Activated CD4-positive, alpha-beta T cell treated with anti-CD3 and anti-CD28 coated beads, Interleukin-2, amount 50 U/mL, for 16 hours (primary cell): ENCODE measurements at regions not wholly inside any gene's neighbourhood (a gene's known extent, or its start where the extent isn't known, plus 50 kb on each side); places are given as distances from the start of the nearest gene placed in this dataset.
"Not testable (repeated sequence)": the region's sequence is repeated elsewhere in the genome, so short reads cannot be mapped to it uniquely, and the experiment has no call there.

Experiments used
- DNase-seq: peaks from one replicate; pipeline ENCODE4 v3.0.0-alpha.2; 2020

DNA sequence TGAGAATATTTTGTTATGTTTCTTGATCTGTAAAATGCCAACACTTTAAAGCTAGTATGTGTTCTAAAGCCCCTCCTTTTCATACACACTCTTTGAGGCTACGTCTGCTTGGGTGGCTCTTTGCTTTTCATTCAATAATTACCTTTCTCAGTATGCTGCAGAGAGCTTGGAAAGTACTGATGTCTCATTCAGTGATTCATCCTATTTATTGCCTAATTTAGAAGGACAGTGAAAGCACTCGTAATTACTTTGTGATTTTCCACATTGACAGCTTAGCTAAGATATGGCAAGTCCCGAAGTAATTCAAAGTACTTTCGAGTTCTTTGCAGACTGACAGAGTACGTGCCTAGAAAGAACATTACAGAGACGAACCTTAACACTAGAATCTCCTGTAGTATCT lies 57.2 kb downstream of the BMP15 start:
- no peak for DNase-seq

DNA sequence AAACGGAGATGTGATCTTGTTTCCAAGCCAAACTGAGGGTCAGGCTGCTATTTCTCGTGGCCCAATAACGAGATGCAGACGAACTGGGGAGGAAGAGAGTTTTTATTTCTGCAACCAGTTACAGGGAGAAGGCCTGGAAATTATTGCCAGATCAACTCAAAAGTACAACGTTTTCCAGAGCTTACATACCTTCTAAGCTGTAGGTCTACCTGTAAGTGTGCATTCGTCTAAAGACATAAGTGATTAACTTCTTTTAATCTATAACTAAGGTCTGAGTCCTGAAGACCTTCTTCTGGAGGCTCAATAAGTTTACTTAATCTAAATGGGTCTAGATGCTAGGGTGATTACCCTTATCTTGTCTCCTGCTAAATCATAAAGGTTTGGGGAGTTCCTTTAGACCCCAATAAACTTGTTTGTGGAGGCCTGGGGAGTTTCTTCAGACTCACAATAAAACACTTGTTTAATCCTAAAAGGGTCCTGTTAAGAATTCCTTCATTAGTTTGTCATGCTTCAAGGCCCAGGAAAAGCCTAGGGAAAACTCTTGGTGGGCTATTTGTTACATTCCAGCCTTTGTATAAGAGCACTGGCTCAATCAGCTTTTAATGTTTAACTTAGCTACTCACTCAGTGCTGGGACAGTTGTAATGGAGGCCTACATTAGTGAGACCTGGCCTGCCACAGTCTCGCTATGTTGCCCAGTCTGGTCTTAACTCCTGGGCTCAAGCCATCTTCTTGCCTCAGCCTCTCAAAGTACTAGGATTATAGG lies 58.5 kb downstream of the BMP15 start:
- DNase-seq = not testable (repeated sequence)

DNA sequence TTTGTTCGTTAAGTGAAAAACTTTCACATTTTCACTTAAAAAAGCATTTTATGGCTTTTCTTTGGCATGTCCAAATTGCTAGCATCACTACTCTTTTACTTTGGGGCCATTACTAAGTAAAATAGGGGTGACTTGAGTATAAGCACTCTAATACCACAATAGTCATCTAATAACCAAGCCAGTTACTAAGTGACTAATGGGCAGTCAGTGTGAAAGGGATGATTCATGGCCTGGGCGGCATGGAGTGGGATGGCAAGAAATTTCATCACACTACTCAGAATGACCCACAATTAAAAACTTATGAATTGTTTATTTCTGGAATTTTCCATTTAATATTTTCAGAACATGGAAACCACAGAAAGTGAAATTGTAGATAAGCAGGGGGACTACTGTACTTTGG lies 60.9 kb downstream of the BMP15 start:
- peak; percentile 23 for DNase-seq

GRCh38 chrX:50973199-50973598 lies 62.7 kb downstream of the BMP15 start:
- DNase-seq = no peak

DNA sequence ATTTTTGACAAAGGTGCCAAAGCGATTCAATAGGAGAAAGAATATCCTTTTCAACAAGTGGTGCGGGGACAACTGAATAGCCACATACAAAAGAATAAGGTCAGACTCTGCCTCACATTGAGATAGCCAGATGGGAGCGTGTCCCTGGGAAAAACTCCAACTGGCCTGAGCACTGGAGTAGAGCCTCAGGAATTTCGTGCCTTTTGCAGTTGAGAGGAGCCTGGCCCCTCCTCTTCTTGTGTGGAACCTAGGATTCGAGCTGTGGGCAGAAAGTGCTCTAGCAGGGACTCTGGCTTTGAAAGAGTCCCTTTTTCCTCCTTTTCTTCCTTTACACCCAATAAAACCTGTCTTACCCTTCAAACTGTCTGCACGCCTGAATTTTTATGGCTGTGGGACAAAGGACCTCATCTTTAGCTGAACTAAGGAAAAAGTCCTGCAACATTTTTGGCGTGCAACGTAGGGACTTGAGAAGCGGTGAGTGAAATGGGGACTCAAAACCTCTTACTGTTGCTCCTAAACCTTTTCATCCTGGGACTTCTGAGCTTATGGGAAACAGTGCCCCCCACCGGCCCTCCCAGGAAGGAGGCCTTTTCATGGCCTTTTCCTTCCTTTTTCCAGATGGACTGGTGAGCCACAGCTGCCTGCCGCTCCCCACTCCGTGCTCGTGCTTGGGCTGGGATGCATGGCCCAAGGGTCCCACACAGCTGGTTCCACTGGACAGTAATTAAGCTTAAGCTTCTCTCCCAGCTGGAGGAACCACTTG lies 68.6 kb downstream of the BMP15 start:
- no peak for DNase-seq

- no peak for DNase-seq
Observed at GRCh38 chrX:50980251-50980650, 69.7 kb downstream of the BMP15 start.

DNA sequence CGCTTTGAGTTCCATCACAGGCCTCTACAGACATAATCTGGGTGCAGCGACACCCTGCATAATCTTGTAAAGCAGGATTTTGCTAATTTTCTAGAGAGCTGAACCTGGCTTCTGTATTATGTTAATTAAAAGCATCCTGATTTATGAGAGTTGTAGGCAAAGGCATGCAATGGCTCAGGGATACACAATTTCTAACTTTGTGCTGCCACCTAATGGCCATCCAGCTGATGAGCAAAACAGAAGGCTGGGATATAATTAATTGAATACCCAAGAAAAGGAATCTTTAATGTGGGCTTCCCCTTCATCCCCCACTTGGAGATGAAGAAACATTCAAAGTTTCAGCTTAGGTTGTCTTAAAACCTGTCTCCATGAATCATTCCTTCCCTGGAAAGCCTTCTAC lies 78.1 kb downstream of the BMP15 start:
- peak; percentile 18 for DNase-seq

DNA sequence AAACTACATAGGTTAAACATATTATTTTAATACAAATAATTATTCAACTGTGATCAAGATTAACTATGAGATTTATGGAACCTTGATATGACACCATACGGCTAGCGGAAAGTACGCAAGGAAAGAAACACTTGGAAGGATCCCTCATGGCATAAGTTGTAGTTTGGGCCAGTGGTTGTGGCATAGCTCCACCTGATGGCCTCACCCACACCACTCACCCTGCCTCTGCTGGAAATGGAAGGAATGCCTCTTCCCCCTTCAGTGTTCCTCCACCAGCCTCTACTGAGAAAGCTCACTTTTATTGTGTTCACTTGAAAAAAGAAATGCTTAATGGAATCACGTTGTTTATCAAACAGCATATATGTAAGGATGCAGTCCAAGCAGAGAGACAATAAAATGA lies 86.4 kb downstream of the BMP15 start:
- no peak for DNase-seq

GRCh38 chrX:51000384-51000783 lies 89.8 kb downstream of the BMP15 start:
- DNase-seq = not testable (repeated sequence)

- DNase-seq = not testable (repeated sequence)
Observed at GRCh38 chrX:51001733-51002632, 91.4 kb downstream of the BMP15 start.

- no peak for DNase-seq
Observed at GRCh38 chrX:51006064-51006463, 95.5 kb downstream of the BMP15 start.

GRCh38 chrX:51024106-51024696 lies 113.7 kb downstream of the BMP15 start:
- DNase-seq = no peak

GRCh38 chrX:51026862-51027261 lies 116.3 kb downstream of the BMP15 start:
- no peak for DNase-seq

- no peak for DNase-seq
Observed at GRCh38 chrX:51035746-51036145, 125.2 kb downstream of the BMP15 start.

DNA sequence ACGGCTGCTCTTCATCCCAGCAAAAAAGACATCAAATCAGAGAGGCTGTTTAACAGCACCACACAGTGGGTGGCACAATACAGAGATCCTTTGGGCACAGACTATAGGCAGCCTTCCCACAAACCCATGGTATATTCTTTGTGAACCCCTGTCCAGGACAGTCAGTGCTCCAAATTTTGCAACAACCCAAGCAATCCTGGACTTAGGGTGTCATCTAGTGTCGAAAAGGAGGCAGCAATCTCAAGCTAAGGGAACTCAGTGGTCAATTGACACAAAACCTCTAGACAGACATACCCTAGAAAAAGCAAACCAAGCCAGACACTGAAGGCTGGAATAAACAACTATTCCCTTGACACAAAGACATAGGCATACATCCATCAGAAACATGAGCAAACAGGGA lies 137.4 kb downstream of the BMP15 start:
- DNase-seq = no peak

DNA sequence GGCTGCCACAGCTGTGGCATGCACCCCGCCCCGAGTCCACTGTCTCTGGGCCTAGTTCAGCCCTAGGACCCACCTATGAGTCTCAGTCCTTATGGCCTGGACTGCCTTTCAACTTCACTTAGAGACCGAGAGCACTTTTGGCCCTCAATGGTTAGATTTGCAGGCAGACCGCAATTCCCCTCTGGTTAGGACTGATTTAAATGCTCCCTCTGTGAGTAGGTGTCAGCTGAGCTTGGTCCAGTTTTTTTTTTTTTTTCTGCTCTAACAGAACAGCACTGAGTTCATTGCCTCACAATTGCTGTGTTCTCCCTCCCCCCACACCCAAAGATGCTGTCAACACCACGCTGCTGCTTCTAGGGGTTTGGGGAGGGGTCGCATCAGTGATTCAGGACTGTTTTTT lies 143.2 kb downstream of the BMP15 start:
- DNase-seq = no peak

GRCh38 chrX:51098046-51098445 lies 187.5 kb downstream of the BMP15 start:
- DNase-seq = no peak

DNA sequence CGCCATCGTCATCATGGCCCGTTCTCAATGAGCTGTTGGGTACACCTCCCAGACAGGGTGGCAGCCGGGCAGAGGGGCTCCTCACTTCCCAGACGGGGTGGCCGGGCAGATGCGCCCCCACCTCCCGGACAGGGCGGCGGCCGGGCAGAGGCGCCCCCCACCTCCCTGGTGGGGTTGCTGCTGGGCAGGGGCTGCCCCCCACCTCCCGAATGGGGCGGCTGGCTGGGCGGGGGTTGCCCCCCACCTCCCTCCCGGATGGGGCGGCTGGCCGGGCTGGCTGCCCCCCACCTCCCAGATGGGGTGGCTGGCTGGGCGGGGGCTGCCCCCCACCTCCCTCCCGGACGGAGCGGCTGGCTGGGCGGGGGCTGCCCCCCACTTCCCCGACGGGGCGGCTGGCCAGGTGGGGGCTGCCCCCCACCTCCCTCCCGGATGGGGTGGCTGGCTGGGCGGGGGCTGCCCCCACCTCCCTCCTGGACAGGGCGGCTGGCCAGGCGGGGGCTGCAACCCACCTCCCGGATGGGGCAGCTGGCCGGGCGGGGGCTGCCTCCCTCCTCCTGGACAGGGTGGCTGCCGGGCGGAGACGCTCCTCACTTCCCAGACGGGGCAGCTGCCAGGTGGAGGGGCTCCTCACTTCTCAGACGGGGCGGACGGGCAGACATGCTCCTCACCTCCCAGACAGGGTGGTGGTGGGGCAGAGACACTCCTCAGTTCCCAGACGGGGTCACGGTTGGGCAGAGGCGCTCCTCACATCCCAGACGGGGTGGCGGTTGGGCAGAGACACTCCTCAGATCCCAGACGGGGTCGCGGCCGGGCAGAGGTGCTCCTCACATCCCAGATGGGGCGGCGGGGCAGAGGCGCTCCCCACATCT lies 208.8 kb downstream of the BMP15 start:
- not testable (repeated sequence) for DNase-seq

DNA sequence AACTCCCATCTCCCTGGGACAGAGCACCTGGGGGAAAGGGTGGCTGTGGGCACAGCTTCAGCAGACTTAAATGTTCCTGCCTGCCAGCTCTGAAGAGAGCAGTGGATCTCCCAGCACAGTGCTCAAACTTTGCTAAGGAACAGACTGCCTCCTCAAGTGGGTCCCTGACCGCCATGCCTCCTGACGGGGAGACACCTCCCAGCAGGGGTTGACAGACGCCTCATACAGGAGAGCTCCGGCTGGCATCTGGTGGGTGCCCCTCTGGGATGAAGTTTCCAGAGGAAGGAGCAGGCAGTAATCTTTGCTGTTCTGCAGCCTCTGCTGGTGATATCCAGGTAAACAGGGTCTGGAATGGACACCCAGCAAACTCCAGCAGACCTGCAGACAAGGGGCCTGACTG lies 206.9 kb upstream of the NUDT10 start:
- DNase-seq = not testable (repeated sequence)

DNA sequence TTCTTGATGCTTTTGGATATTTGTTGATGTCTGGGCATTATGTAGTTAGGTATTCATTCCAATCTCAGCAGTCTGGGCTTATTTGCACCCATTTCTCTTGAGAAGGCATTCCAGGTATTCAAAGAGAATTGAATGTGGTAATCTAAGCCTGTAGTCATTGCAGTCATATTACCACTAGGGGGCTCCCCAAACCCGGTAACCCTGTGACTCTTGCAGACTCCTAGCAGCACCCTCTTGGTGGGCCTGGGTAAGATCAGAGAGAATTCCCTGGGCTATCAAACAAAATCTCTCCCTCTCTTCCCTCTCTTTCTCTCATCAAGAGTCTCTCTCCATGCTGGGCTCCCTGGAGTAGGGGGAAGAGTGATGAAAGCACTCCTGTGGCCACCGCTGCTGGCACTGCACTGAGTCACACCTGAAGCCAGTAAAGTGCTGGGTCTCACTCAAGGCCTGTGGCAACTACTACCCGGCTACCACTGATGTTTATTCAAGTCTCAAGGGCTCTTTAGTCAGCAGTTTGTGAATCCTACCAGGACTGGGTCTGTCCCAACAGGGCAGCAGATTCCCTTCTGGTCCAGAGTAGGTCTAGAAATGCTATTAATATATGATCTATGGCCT lies 187.7 kb upstream of the NUDT10 start:
- peak; percentile 52 for DNase-seq

DNA sequence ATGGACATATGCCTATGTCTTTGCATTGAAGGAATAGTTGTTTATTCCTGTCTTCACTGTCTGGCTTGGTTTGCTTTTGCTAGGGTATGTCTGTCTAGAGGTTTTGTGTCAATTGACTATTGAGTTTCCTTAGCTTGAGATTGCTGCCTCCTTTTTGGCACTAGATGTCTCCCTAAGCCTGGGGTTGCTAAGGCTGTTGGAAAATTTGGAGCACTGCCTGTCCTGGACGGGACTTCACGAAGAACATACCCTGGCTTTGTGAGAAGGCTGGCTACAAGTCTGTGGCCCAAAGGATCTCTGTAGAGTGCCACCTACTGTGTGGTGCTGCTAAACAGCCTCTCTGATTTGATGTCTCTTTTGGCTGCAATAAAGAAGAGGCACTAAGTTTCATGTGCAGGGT lies 183.8 kb upstream of the NUDT10 start:
- DNase-seq = no peak
